ENCODE measurements at regions not wholly inside any gene's neighbourhood (a gene's known extent, or its start where the extent isn't known, plus 50 kb on each side); places are given as distances from the start of the nearest gene placed in this dataset.

GRCh38 chr10:3480990-3481315 lies 304.1 kb downstream of the KLF6 start:
- no peak for DNase-seq (ENCODE audit: low spot score)

DNA sequence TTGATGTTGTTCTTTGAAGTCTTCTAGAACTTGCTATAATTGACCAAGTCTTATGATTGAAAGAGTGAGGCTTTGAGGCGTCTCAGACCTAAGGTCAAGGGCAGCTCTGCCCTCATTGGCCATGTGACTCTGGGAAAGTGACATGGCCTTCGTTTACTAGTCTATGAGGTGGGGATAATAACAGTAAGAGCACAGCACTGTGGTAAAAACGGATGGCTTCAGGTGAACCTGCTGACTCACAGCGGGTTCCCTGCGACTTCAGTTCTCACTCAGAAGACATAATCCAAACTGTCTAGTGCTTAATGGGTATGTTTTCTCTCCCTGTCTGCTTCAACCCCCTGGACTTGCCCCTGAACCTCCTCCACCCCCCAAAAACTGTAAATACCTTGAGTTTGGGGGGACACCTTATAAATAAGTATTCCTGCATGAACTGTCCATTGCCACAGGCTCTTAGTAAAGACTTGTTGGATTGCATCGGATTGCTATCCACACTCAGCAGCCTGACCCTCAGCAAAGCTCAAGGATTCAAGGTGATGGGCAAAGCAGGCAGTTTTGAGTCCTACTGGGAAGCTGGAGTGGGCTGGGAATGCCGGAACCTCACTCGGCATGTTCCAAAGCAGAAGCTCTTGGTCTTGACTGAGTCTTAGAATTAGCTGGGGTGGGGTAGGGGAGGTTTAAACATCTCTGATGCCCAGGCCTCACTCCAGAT lies 304.6 kb downstream of the KLF6 start:
- no peak for DNase-seq (ENCODE audit: low spot score)

DNA sequence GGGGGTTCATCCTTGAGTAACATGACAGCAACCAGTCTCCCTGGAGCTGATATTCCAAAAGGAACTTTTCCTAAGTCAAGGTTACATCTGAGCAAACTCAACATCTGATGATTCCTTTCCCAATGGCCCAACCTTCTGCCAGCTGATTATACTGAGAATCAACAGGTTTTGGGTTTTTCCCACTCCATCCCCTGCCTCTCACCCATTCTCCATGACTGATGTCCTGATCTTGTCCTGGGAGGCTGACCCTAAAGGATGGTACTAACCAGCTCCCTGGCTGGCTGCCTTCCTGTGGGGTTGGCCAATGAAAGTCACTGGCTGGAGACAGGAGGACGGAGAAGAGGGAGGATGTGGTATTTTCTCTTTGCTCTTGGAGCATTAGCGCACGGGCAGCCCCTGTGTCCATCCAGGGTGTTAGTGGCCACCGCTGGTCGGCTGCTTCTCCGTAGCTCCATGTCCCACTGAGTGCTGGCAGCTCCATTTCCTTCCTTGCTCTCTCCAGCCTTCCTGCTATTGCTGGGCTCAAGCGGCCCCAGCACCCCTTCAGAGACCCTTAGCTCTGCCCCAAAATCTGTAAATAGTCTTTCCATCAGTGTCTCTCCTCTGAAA lies 306.2 kb upstream of the PITRM1 start:
- DNase-seq (ENCODE audit: low spot score), result no peak

DNA sequence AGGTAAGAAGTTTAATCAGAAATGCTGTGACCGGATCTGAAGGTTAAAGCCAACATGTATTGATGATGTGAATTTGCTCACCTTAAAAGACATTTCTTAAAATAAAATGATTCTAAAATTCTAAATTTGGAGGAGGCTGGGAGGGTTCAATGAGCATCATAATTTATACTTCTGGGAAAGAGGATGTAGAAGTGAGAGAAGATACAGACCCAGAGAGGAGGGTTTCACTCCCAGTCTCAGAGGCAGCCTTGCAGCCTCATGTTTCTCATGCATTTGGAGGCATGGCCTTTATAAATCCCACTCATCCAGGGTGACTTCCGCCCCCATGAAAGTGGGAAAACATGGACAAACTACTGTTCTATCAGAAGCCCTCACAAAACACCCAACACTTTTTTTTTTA lies 305.6 kb upstream of the PITRM1 start:
- DNase-seq (ENCODE audit: low spot score), result no peak

GRCh38 chr10:3477683-3478082 lies 305.1 kb upstream of the PITRM1 start:
- no peak for DNase-seq (ENCODE audit: low spot score)

DNA sequence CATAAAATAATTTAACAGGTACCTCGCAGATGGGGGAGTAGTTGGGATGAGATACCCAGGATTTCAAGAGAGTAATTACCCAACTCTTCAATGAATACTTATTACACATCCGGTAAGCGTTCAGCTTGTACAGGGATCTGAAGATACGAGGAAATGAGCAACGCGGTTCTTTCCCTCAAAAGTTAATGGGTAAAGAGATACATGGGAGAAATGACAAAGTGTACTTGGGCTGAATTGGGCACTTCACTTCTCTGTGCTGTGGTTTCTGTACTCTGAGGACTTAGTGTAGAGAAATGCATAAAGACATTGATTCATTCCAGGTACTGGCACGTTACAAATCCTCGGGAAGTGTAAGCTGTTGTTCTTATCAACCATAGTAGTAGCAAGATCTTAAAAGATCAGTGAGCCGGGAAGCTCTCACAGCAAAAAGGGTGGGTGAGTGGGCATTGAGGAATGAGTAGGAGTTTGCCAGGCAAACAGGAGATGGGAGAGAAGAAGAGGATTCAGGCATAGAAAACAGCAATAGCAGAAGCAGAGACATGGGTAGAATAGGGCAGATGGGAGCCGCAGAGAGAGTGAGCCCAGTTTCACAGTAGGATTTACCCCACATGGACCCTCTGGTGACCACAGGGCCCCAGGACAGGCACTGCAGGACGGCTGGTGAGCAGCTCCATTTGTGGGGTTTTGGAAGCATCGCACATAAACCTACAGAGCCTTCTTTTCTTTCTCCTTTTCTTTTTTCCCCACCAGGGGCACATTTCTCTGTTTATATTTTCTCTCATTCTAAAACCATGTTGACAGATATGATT lies 304.3 kb upstream of the PITRM1 start:
- DNase-seq (ENCODE audit: low spot score), result no peak

- DNase-seq (ENCODE audit: low spot score), result no peak
These were observed 303.6 kb upstream of the PITRM1 start for GRCh38 chr10:3476186-3476585.

GRCh38 chr10:3475367-3475766 lies 302.8 kb upstream of the PITRM1 start:
- DNase-seq (ENCODE audit: low spot score), result no peak

DNA sequence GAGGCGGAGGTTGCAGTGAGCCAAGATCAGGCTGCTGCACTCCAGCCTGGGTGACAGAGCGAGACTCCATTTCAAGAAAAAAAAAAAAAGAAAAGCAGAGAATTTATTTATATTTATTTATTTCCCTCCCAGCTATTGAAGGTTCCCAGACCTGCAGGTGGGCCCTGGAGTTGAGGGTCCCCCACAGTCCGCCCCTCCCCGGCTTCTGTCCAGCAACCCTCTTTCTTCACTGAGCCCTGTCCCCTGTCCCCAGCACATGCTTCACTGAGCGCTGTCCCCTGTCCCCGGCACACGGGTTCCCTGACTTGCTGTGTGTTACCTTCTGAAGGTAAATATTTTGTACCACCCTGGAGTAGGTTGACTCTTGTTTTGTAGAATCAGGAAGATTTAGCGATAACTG lies 301.7 kb upstream of the PITRM1 start:
- no peak for DNase-seq (ENCODE audit: low spot score)

DNA sequence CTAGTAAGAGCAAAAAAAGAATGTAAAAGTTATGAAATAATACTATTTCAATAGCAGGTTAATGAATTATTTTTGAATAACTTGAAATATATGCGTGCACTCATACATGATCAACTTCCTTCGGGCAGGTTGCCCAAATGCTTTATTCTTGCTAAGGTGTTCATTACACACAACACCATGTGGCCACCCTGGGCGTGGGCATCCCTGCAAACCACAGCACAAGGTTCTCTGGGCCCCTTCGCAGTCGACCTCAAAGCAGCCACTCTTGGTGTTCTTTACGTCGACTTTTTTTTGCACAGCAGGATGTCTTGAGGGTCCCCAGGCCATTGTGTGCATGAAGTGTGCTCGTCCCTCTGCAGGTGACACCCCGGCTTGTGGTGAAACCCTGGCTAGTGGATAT lies 300.7 kb upstream of the PITRM1 start:
- DNase-seq (ENCODE audit: low spot score), result no peak

DNA sequence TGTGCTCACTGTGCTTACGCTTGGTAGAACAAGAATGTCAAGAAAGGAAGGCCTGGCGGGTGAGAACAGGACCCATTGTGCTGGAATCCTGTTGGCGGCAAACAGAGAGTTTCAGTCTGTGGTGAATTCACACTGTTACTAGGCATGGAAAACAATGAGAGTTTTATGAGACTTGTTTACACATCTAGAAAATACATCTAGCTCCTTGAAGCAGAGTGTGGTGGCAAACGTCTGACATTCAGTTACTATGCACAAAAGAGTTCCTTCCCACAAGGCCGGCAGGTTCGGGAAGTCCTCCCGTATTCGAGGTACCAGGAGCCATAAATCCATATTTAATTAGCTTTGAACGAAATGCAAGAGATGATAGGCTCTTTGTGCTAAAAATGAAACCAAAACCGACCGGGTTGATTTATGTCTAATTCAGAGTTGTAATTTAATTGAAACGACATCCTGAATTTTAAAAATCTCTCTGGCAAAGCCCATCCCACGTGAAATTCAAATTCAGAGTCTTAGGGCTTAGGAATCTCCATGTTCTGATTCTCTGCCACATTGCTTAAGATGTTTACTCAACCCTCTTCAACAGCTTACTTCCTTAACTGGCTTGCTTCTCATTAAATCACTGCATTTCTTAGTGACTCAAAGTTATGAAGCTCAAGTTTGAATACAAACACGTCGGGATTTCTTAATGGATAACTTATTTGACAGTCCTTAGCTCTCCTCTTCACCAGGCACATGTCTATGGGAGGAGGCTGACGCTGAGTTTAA lies 299.9 kb upstream of the PITRM1 start:
- DNase-seq (ENCODE audit: low spot score), result peak; percentile 97

- no peak for DNase-seq (ENCODE audit: low spot score)
These were observed 299.3 kb upstream of the PITRM1 start for GRCh38 chr10:3471927-3472286.

DNA sequence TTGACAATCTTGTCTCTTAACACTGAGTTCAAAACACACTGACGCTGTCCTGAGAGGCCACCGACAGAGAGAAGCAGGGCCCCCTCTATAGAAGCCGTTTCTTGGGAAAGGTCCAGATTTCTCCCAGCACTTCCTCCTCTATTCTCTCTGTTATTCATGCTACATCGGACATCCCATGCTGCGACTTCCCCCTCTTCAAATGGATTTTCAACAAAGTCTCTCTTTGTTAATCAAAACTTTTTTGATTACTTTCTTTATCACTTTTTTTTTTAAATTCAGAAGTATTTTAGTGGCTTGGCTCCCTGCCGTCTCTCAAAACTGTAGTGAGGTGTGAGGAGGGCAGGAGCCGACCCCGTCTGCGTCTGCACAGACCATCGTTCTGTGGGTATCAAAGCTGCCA lies 298.9 kb upstream of the PITRM1 start:
- DNase-seq (ENCODE audit: low spot score), result peak; percentile 66

- DNase-seq (ENCODE audit: low spot score), result no peak
These were observed 297.6 kb upstream of the PITRM1 start for GRCh38 chr10:3470191-3470590.

DNA sequence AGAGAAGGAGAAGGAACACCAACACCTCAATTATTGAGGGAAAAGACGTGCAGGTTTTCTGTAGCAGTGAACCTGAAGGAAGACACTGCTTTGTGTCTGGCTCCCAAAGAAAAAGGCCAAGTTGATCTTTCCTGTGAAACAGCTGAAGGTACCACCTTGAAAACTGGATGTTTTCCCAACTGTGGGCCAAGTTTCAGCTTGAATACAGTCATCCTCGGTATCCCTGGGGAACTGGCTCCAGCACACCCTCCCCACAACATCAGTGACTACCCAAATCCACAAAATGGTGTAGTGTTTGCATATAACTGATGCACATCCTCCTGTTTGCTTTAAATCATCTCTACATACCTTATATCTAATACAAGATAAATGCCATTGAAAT lies 297.0 kb upstream of the PITRM1 start:
- no peak for DNase-seq (ENCODE audit: low spot score)

DNA sequence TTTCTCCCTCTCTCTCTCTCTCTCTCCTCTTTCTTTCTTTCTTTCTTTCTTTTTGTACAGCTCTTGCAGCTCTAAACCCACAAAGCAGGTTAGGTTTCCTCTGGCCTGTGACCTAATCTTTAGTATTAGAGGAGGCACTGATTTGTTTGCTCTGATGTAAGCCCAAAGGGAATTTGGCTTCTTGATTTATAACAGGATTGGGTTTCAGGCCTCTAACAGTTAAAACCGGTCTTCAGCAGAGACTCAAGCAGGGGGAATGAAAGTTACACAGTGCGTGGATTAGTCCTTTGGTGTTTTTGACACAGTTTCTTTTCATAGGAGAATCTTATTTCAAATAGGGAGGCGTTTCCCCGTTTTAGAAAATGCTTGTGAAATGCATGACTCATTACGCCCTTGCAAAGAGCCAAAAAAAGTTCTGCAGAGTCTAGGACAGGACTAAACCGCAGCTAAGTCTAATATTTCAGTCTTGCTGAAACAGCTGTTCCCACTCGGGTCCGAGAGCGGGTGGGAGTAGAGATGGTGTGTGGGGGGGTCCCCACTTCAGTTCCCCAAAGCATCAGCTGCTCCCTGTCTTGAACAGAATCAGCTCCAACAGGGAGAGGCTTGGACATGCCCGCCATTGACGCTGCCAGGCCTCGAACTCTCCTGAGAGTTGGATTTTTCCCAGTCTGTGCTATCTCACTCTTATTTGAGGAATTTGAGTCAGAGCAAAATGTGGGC lies 296.5 kb upstream of the PITRM1 start:
- DNase-seq (ENCODE audit: low spot score), result peak; percentile 69

DNA sequence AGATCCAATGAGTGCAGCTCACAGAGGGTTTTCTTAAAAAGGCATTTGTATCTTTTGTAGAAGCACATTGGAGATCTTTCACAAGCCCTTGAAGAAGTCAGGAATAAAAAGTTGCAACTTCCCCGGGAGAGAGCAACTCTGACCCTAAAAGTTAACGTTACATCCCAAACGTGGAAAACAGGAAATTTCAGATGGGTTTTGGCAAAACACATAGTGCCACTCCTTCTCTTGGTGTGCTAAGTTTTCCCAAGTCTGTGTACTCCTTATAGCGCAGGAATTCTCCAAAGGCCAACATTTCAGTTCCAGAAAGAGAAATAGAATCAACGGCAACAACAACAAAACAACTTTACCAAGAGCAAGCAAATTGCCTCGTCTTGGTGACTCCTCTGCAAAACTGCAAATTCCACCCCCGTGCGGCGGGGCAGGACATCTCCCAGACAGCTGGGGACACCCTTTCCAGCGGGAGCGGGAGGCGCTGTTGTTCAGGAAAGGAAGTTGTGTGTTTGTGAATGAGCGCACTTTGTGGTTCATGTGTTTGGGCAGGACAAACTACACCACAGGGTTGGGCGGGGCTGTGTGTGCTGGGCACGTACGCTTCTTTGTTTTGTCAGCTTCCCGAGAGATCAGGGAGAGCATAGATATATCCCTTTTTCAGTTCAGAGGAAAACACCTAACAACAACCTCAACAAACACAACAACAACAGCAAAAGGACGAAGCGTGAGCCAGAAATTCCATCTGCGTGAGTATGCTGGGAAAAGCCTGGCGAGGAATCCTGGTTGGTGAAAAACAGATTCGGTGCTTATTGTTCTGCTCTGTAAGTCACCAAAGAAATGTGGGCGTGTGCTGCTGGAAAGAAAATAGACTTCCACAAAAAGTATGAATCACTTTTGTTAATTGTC lies 294.7 kb upstream of the PITRM1 start:
- peak; percentile 67 for DNase-seq (ENCODE audit: low spot score)

- no peak for DNase-seq (ENCODE audit: low spot score)
These were observed 292.9 kb upstream of the PITRM1 start for GRCh38 chr10:3465406-3465891.

- DNase-seq (ENCODE audit: low spot score), result no peak
These were observed 292.3 kb upstream of the PITRM1 start for GRCh38 chr10:3464760-3465405.

DNA sequence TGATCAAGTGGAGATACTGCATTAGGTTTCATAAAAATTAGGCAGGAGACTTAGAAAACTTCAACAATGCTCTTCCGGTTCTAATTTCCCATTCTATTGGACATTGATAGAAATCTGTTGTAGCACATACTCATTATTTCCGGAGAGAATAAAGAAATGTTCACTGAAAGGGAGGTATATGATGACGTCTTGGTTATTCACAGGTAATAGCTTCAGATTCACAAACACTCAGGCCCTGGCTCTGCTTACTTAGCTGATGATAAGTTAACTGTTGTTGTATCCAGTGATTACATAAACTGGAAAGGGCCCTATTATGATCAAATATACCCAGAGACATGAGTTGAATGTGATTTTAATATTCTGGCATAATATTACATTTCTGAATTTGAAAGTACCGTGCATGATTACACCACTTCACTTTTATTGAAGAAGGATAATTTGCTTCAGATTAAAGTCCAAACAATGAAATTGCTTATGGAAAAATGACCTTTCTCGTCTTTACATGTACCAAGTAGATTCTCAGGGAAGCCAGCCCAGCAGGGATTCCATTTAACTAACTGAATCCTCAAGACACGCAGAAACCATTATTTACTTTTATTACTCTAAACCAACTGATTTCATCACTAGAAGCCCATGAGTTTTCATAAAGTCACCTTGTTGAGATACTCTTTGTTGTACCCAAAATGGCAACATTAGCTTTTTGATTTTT lies 288.0 kb upstream of the PITRM1 start:
- no peak for DNase-seq (ENCODE audit: low spot score)

All from pons (tissue), 1 donor.